ENCODE measurements at regions not wholly inside any gene's neighbourhood (a gene's known extent, or its start where the extent isn't known, plus 50 kb on each side); places are given as distances from the start of the nearest gene placed in this dataset.

DNA sequence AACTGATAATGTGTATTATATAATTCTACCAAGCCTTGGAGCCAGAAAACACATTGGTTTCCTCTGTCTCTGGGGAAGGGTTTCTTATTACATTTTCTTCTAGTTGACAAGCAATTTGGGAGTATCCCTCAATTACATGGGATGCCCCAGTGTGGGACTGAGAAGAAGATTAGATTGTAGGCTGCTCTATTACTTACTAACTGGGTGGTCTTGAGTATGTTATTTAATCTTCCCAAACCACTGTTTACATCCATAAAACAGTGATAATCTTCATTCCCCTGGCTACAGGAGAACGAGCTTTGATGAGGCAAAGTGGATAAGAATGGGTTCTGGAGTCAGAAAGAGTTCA, 105.8 kb downstream of the TSEN15 start (continued):
- TF ChIP-seq RFX3 (CRISPR knock-in tag; IDR thresholded peaks at IDR 0.05) = no peak

DNA sequence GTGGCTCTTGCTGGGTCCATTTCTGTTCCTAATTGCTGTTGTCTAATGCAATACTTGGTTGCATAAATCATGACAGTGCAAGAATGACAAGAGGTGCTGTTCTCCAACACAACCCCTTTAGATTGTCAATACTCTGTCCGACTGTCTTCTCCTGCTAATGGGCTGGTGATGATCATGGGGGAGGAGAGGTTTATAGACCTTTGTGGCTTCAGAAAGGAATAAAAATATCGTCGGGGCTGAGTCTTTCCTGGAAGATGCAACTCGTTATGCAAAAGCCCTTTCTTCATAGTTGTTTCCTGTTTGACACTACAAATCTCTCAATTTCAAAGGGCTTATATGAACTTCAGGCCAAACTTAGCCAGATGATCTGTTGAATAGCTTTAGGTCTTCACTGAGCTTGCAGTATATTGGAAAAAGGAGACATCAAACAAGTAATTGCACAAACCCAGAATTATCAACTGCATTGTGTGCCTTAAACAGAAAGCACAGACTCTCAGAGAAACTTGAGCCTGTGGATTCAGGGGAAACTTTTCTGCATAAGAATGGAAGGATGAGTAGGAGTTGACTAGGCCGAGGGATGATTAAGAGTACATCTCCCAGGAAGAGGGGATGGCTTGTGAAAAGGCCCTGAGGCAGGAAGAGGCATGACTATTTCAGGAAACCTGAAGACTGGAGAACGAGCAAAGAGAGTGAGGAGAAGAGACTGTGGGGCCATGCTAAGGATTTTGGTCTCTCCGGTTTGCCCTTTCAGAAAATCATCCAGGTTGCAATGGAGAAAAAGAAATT, 107.6 kb downstream of the TSEN15 start:
- Histone ChIP-seq H3K36me3 (replicated peaks in 1 of 2; ENCODE audit: control insufficient read depth in 1 of 2, insufficient read depth in 2 of 2, low read length in 2 of 2) (no peaks in the 10 kb centered on the region), H3K4me1 (ENCODE audit: insufficient read depth, low read length) (no peaks in the 10 kb centered on the region), H3K9me3 (ENCODE audit: low read length) (no peaks in the 10 kb centered on the region), H3K27ac (ENCODE audit: extremely low read length, insufficient read depth, low read length) (no peak overlapping the region), H2AFZ (ENCODE audit: low read length) (no peak overlapping the region), H3K9ac (ENCODE audit: insufficient read depth, low read depth, low read length) (no peak overlapping the region), H3K79me2 (ENCODE audit: insufficient read depth, low read length) (no peaks in the 10 kb centered on the region), H3K27me3 (ENCODE audit: control insufficient read depth in 1 of 2, insufficient read depth in 2 of 2, low read length in 2 of 2) (peaks cover 0 to 8% of the 10 kb centered on the region in 2 experiments; a peak in 3 of 5 replicates), H3K4me2 (ENCODE audit: low read depth, low read length) (no peak overlapping the region), H3K4me3 (replicated peaks in 1 of 3; ENCODE audit: insufficient read depth in 1 of 3, low read depth in 2 of 3, low read length in 3 of 3) (no peak overlapping the region), H4K20me1 (ENCODE audit: insufficient read depth, low read length) (no peaks in the 10 kb centered on the region)
- ChIA-PET CTCF (ENCODE audit: low intra/inter-chr PET ratio, low total read pairs) (no interaction called here), POLR2A (no interaction called here)
- ATAC-seq (no peak), DNase-seq (ENCODE audit: low spot score) (no peak), FAIRE-seq (no peak)
- intact Hi-C loops (cut with micrococcal nuclease; ENCODE audit: unreplicated experiment) (no loop called here), in situ Hi-C loops (cut with HindIII; ENCODE audit: extremely low pct_ligation_motif_present, low pct_unique_long_range_greater_than_20kb) (no loop called here)
- 5% methylated on average over 7 of the region's 7 CpGs for WGBS (ENCODE audit: low lambda C conversion rate)
- BruUV-seq (replicated peaks) = no TSS peak
- TF ChIP-seq, protein P1, sequence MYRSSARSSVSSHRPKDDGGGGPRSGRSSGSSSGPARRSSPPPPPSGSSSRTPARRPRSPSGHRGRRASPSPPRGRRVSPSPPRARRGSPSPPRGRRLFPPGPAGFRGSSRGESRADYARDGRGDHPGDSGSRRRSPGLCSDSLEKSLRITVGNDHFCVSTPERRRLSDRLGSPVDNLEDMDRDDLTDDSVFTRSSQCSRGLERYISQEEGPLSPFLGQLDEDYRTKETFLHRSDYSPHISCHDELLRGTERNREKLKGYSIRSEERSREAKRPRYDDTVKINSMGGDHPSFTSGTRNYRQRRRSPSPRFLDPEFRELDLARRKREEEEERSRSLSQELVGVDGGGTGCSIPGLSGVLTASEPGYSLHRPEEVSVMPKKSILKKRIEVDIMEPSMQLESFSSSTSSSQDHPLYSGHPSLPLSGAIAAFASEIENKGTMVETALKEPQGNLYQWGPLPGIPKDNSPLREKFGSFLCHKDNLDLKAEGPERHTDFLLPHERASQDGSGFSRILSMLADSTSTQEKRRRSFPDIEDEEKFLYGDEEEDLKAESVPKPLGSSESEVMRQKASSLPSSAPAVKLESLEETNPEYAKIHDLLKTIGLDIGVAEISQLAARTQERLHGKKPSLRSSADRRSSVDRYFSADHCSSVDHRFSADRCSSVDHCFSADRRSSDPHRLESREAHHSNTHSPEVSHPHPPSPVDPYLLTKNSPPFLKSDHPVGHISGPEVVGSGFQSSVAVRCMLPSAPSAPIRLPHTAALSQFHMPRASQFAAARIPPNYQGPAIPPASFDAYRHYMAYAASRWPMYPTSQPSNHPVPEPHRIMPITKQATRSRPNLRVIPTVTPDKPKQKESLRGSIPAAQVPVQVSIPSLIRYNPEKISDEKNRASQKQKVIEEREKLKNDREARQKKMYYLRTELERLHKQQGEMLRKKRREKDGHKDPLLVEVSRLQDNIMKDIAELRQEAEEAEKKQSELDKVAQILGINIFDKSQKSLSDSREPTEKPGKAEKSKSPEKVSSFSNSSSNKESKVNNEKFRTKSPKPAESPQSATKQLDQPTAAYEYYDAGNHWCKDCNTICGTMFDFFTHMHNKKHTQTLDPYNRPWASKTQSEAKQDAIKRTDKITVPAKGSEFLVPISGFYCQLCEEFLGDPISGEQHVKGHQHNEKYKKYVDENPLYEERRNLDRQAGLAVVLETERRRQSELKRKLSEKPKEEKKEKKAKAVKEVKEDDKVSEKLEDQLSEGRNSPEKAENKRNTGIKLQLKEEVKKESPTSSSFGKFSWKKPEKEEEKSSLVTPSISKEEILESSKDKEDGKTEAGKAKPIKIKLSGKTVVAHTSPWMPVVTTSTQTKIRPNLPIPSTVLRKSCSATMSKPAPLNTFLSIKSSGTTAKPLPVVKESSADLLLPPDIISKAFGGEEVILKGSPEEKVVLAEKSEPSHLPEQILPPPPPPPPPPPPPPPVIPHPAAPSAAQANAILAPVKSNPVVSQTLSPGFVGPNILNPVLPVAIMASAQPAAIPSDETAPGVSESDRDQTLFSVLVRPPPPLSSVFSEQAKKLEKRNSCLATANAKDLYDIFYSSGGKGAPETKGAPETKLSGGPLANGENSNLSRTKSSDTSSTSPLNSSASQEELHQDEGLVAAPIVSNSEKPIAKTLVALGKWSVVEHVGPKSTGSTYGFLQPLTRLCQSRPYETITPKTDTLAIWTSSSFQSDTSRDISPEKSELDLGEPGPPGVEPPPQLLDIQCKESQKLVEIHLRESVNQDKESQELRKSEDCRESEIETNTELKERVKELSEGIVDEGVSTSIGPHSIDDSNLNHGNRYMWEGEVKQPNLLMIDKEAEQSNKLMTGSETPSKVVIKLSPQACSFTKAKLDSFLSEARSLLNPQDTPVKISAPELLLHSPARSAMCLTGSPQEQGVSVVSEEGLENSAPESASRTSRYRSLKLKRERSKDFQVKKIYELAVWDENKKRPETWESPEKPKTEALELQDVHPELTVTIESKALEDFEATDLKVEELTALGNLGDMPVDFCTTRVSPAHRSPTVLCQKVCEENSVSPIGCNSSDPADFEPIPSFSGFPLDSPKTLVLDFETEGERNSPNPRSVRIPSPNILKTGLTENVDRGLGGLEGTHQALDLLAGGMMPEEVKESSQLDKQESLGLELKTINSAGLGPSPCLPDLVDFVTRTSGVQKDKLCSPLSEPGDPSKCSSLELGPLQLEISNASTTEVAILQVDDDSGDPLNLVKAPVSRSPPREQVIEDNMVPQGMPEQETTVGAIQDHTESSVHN (CRISPR knock-in tag; IDR thresholded peaks at IDR 0.05) = no peak
- no peak for TF ChIP-seq ONECUT2 (CRISPR knock-in tag; IDR thresholded peaks at IDR 0.05)
- TF ChIP-seq CHCHD3 (CRISPR knock-in tag; IDR thresholded peaks at IDR 0.05) = no peak
- no peak for TF ChIP-seq ZNF570 (CRISPR knock-in tag; IDR thresholded peaks at IDR 0.05; ENCODE audit: borderline replicate concordance)
- no peak for TF ChIP-seq HDAC6 (IDR thresholded peaks at IDR 0.05; ENCODE audit: low read depth, low read length)
- no peak for TF ChIP-seq ZNF326 (CRISPR knock-in tag; IDR thresholded peaks at IDR 0.05; ENCODE audit: borderline replicate concordance)
- no peak for TF ChIP-seq HMG20A (CRISPR knock-in tag; IDR thresholded peaks at IDR 0.05; ENCODE audit: borderline replicate concordance)
- TF ChIP-seq, protein P2, sequence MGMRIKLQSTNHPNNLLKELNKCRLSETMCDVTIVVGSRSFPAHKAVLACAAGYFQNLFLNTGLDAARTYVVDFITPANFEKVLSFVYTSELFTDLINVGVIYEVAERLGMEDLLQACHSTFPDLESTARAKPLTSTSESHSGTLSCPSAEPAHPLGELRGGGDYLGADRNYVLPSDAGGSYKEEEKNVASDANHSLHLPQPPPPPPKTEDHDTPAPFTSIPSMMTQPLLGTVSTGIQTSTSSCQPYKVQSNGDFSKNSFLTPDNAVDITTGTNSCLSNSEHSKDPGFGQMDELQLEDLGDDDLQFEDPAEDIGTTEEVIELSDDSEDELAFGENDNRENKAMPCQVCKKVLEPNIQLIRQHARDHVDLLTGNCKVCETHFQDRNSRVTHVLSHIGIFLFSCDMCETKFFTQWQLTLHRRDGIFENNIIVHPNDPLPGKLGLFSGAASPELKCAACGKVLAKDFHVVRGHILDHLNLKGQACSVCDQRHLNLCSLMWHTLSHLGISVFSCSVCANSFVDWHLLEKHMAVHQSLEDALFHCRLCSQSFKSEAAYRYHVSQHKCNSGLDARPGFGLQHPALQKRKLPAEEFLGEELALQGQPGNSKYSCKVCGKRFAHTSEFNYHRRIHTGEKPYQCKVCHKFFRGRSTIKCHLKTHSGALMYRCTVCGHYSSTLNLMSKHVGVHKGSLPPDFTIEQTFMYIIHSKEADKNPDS (CRISPR knock-in tag; IDR thresholded peaks at IDR 0.05) = no peak
- no peak for TF ChIP-seq SPEN (CRISPR knock-in tag; IDR thresholded peaks at IDR 0.05; ENCODE audit: low read depth)
- TF ChIP-seq MTF1 (CRISPR knock-in tag; IDR thresholded peaks at IDR 0.05) = no peak
- no peak for TF ChIP-seq ZFP1 (CRISPR knock-in tag; IDR thresholded peaks at IDR 0.05)
- TF ChIP-seq ZNF496 (CRISPR knock-in tag; IDR thresholded peaks at IDR 0.05; ENCODE audit: insufficient replicate concordance) = no peak
- TF ChIP-seq ZNF329 (CRISPR knock-in tag; IDR thresholded peaks at IDR 0.05; ENCODE audit: low read depth) = no peak
